MG63 (cell line): ENCODE measurements at regions not wholly inside any gene's neighbourhood (a gene's known extent, or its start where the extent isn't known, plus 50 kb on each side); places are given as distances from the start of the nearest gene placed in this dataset.

Experiments
- DNase-seq: peaks from one replicate; pipeline ENCODE4 v3.0.0-alpha.2; 2020
- H3K27me3 ChIP-seq: fragments of 250-450 bp; sonication (Bioruptor Pico); 2 replicates; pipeline ENCODE4 v1.5.1; 2020; ENCODE audit warnings: mild to moderate bottlenecking, moderate library complexity
- H3K36me3 ChIP-seq: fragments of 250-450 bp; sonication (Bioruptor Pico); 2 replicates; pipeline ENCODE4 v1.5.1; 2020; ENCODE audit warnings: mild to moderate bottlenecking, moderate library complexity
- H3K4me3 ChIP-seq: fragments of 250-450 bp; sonication (Bioruptor Pico); 2 replicates; pipeline ENCODE4 v1.5.1; 2020; ENCODE audit warnings: mild to moderate bottlenecking, moderate library complexity
- H3K9me3 ChIP-seq: fragments of 250-450 bp; sonication (Bioruptor Pico); 2 replicates; pipeline ENCODE4 v1.5.1; 2020; ENCODE audit warnings: mild to moderate bottlenecking, moderate library complexity

DNA sequence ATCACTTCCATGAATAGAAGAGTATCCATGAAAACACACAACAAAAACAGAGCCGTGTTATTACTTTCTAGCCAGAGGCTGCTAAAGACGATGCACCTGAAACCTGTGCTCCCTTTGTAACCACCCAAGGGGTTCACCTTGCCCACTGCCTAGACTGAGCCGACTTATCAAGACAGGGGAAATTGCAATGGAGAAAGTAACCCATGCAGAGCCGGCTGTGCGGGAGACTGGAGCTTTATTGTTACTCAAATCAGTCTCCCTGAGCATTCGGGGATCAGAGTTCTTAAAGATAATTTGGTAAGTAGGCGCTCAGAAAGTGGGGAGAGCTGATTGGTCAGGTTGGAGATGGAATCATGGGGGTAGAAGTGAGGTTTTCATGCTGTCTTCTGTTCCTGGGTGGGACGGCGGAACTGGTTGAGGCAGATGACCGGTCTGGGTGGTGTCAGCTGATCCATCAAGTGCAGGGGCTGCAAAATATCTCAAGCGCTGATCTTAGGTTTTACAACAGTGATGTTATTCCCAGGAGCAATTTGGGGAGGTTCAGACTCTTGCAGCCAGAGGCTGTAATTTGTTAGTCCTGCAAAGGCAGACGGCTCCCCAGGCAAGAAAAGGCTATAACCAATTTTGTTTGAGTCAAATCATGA lies 366.6 kb downstream of the PREX1 start:
- H3K36me3 ChIP-seq = no peaks in the 10 kb centered on the region
- DNase-seq = no peak
- no peaks in the 10 kb centered on the region for H3K27me3 ChIP-seq
- no peak overlapping the region for H3K4me3 ChIP-seq
- H3K9me3 ChIP-seq = no peaks in the 10 kb centered on the region

DNA sequence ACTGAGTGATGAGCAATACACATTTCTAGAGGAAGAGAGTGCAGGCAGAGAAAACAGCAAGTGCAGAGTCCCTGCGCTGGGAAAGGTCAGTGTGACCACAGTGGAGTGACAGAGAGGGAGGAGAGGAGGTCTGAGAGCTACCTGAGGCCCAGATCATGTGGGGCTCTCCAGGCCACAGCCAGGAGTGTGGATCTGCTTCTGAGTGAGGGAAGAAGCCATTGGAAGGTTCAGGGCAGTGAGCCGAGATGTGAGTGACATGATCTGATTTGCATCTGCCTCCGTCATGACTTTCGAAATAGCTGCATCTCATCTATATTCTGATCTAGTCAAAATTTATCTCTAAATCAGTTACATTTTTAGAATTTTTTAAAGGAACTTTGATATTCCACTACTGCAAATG lies 367.1 kb downstream of the PREX1 start:
- no peaks in the 10 kb centered on the region for H3K36me3 ChIP-seq
- no peaks in the 10 kb centered on the region for H3K9me3 ChIP-seq
- no peak for DNase-seq
- no peak overlapping the region for H3K4me3 ChIP-seq
- no peaks in the 10 kb centered on the region for H3K27me3 ChIP-seq

- H3K36me3 ChIP-seq = no peaks in the 10 kb centered on the region
- no peaks in the 10 kb centered on the region for H3K27me3 ChIP-seq
- DNase-seq = no peak
- H3K9me3 ChIP-seq = no peaks in the 10 kb centered on the region
- no peak overlapping the region for H3K4me3 ChIP-seq
Observed at GRCh38 chr20:48459722-48460395, 367.9 kb downstream of the PREX1 start.

DNA sequence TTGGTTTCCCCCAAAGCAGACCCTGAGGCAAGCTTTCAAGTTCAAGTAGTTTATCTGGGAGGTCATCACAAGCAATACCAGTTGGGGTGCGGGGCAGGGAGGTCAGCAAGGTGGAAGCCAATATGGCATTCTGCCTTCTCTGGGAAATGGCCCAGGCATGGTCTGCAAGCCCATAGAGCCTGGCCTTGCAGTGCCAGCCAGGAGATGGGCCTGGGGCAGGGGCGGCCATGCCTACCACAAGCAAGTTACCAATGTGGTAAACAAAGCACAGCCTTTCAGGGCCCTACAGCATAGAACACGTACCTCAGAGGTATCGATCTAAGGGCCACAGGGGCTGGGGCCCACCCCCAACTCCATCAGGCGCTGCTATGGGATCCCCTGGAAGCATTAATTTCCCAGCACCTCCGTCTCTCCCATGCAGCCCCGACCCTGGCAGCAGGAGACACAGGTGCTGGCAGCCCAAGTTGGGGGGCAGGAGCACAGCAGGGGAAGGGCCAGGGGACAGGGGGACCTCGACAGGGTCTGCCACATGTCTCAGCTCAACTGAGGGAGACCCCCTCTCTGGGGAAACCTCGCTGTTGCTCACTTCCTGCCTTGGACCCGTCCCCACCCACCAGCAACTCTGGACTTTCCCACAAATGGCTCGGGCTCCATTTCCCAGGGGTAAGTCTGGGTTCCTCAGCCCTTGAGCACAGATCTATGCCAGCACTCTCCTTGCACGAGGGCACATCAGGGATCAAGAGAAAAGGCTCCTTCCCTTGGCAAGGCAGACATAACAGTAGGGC lies 369.0 kb downstream of the PREX1 start:
- H3K27me3 ChIP-seq = no peaks in the 10 kb centered on the region
- no peaks in the 10 kb centered on the region for H3K9me3 ChIP-seq
- H3K36me3 ChIP-seq = no peaks in the 10 kb centered on the region
- no peak overlapping the region for H3K4me3 ChIP-seq
- no peak for DNase-seq

DNA sequence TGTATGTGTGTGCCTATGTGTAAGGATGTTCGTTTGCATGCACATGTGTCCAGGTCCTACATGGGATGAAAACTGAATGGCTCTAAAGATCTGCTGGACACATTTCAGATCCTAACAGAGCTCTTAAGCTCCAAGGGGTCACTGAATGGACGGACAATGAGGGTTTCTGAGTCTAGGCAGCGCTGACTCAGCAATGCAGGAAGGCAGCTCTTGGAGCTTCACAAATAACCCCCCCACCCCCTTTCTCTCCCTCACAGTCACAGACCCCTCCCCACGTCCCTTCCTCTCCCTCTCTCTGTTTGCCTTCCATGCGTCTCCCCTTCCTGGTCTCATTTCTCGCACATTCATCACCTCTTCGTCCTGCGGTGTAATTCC lies 369.8 kb downstream of the PREX1 start:
- Histone ChIP-seq H3K4me3 (no peak overlapping the region), H3K27me3 (no peaks in the 10 kb centered on the region)
- no peak for DNase-seq

GRCh38 chr20:48457193-48458002 lies 370.4 kb downstream of the PREX1 start:
- no peaks in the 10 kb centered on the region for H3K36me3 ChIP-seq
- no peak for DNase-seq
- H3K9me3 ChIP-seq = no peaks in the 10 kb centered on the region
- no peaks in the 10 kb centered on the region for H3K27me3 ChIP-seq
- no peak overlapping the region for H3K4me3 ChIP-seq

More for the DNA sequence above, 369.8 kb downstream of the PREX1 start:
- Histone ChIP-seq H3K36me3 (no peaks in the 10 kb centered on the region), H3K9me3 (no peaks in the 10 kb centered on the region)

GRCh38 chr20:48456366-48457192 lies 371.2 kb downstream of the PREX1 start:
- no peaks in the 10 kb centered on the region for H3K9me3 ChIP-seq
- H3K27me3 ChIP-seq = no peaks in the 10 kb centered on the region
- H3K36me3 ChIP-seq = no peaks in the 10 kb centered on the region
- DNase-seq = no peak
- no peak overlapping the region for H3K4me3 ChIP-seq

GRCh38 chr20:48455651-48456365 lies 372.0 kb downstream of the PREX1 start:
- no peaks in the 10 kb centered on the region; the same call in 1 of the 2 replicates for H3K27me3 ChIP-seq
- peak; percentile 32 for DNase-seq
- no peaks in the 10 kb centered on the region for H3K9me3 ChIP-seq
- no peak overlapping the region for H3K4me3 ChIP-seq
- H3K36me3 ChIP-seq = no peaks in the 10 kb centered on the region

DNA sequence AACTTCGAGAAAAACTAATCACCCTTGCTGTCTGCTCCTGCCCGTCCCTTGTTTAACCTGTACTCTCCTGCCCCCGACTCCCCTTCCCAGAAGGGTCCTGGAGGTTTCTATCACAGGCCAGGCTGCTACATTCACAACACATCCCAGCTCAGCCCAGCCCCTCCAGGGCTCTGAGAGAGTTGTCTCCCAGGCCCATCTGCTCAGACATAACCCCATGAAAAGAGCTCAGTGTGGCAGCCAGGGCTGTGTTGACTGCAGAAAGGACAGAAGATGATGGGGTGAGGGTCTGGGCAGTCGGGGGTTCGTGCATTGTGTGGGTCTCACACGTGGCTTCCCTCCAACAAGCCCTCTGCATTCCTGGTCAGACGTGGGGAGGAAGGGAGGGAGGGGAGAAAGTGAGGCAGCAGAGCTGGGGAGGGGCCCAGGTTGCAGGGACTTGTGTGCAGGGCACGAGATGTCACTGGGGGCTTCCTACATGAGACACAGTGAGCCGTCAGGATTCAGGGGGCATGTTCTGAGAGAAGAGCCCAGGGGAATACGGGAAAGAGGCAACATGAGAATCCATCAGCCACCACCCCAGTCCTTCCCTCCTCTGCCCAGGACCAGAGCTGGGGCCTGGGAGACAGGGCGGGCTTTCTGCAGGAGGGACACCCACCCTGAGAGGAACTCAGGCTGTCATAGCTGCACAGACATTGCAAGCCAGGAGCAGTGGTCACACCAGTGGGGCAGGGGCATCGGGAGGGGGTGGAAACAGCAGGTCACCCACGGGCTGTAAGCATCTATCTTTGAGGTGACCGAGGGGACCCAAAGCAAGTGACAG lies 372.9 kb downstream of the PREX1 start:
- DNase-seq = no peak
- no peaks in the 10 kb centered on the region for H3K36me3 ChIP-seq
- no peak overlapping the region for H3K4me3 ChIP-seq
- H3K27me3 ChIP-seq = no peaks in the 10 kb centered on the region; the same call in 1 of the 2 replicates
- H3K9me3 ChIP-seq = no peaks in the 10 kb centered on the region

- Histone ChIP-seq H3K27me3 (no peaks in the 10 kb centered on the region; the same call in 1 of the 2 replicates), H3K36me3 (no peaks in the 10 kb centered on the region), H3K4me3 (no peak overlapping the region), H3K9me3 (no peaks in the 10 kb centered on the region)
- DNase-seq = no peak
Observed at GRCh38 chr20:48453477-48454093, 374.2 kb downstream of the PREX1 start.

DNA sequence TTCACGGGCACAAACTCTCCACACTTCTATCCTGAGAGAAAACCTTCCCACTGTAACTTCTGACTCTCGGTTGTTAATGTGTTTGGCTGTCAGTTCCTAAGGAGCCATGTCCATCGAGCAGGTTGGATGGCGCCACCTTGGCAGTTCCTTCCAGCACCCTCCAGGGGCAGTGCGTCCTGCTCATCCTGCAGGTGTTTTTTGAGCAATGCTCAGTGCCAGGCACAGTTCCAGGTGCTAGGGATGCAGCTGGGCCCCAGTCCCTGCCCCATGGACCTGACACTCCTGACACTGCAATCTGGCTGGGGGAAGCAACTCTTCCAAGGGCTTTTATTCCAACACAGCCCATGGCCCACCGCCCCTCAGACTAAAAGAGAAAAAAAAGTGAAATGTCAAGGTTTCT lies 376.4 kb downstream of the PREX1 start:
- no peak overlapping the region for H3K4me3 ChIP-seq
- no peaks in the 10 kb centered on the region; the same call in 1 of the 2 replicates for H3K27me3 ChIP-seq
- H3K9me3 ChIP-seq = no peaks in the 10 kb centered on the region
- no peak for DNase-seq
- no peaks in the 10 kb centered on the region for H3K36me3 ChIP-seq

GRCh38 chr20:48448666-48449600 lies 378.9 kb downstream of the PREX1 start:
- H3K9me3 ChIP-seq = peaks cover 5% of the 10 kb centered on the region
- DNase-seq = peak; percentile 24
- H3K36me3 ChIP-seq = no peaks in the 10 kb centered on the region
- no peaks in the 10 kb centered on the region; the same call in 1 of the 2 replicates for H3K27me3 ChIP-seq
- H3K4me3 ChIP-seq = no peak overlapping the region

DNA sequence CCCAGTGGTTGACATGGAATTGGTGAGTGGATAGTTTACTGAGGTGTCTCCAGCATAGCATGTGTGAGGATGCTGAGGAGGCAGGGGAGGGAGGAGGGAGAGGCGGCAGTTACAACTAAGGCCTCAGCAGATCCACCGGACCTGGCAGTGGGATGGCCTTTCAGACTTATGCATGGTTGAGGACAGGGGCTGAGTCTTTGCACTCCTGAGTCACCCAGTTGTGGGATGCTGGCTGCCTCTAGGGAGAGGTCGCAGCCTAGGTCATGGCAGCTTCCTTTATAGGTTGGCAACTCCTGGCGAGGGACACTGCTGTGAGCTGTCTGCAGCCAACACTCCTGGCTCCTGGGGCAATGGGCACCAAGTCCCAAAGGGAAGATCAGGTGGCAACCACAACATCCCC lies 380.3 kb downstream of the PREX1 start:
- H3K27me3 ChIP-seq = no peaks in the 10 kb centered on the region; the same call in 1 of the 2 replicates
- H3K4me3 ChIP-seq = no peak overlapping the region
- H3K9me3 ChIP-seq = peaks cover 7% of the 10 kb centered on the region
- no peak for DNase-seq
- no peaks in the 10 kb centered on the region for H3K36me3 ChIP-seq
